Adipose tissue (tissue), 3 donors: ENCODE measurements at regions not wholly inside any gene's neighbourhood (a gene's known extent, or its start where the extent isn't known, plus 50 kb on each side); places are given as distances from the start of the nearest gene placed in this dataset.
A peak's percentile ranks its signal among the peaks of the same experiment; 100 is the strongest.
"Not testable (repeated sequence)": the region's sequence is repeated elsewhere in the genome, so short reads cannot be mapped to it uniquely, and the experiment has no call there.

Experiments
- H3K27ac ChIP-seq: one replicate; pipeline ENCODE4 v1.5.1; 2013; ENCODE audit warnings: low read depth, low read length
- WGBS, 3 donors: extraction: QIAGEN DNeasy Blood & Tissue Kit; methylation state at CpG; one replicate each; pipeline ENCODE4 v1.1.7; 2013; 5-methylcytosine and 5-hydroxymethylcytosine counted together
- donor health status: healthy with polysubstance abuse.
- donor health status: Bipolar disorder and iron deficiency.
- donor health status: healthy.

GRCh38 chr22:44650806-44651205 is 51.2 kb upstream of the PRR5 start:
- H3K27ac ChIP-seq: no peak overlapping the region
- 70 to 78% (median 76%) methylated on average over 2 of the region's 2 CpGs for WGBS, 3 donors

DNA sequence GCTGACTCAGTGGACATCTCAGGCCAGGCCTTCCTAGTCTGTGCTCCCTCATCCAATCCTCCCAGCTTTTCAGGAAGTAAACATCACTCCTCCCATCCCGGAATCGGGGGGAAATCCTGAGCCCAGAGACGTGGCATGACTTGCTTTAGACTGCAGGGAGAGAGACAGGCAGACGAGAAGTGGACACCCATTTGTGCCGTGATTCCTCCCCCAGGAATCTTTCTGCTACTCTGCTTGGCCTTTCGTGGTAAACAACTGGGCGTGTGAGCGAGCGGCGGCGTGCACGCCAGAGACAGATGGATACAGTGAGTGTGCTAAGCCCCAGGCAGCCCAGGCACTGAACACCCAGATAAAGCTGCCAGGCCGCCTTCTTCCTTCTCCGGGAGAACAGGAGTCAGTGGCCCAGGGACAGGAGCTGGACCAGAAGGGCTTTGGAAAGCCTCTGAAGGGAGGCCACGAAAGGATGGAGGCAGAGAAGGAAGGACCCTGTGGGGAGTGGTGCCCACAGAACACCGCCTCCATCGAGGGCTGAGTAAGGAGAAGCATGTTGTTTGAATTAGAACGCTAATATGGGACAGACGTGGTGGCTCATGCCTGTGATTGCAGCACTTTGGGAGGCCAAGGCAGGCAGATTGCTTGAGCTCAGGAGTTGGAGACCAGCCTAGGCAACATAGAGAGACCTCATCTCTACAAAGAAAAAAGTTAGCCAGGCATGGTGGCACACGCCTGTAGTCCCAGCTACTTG is 53.0 kb upstream of the PRR5 start:
- WGBS, 3 donors: 50 to 63% (median 54%) methylated on average over 20 of the region's 20 CpGs
- H3K27ac ChIP-seq: no peak overlapping the region

DNA sequence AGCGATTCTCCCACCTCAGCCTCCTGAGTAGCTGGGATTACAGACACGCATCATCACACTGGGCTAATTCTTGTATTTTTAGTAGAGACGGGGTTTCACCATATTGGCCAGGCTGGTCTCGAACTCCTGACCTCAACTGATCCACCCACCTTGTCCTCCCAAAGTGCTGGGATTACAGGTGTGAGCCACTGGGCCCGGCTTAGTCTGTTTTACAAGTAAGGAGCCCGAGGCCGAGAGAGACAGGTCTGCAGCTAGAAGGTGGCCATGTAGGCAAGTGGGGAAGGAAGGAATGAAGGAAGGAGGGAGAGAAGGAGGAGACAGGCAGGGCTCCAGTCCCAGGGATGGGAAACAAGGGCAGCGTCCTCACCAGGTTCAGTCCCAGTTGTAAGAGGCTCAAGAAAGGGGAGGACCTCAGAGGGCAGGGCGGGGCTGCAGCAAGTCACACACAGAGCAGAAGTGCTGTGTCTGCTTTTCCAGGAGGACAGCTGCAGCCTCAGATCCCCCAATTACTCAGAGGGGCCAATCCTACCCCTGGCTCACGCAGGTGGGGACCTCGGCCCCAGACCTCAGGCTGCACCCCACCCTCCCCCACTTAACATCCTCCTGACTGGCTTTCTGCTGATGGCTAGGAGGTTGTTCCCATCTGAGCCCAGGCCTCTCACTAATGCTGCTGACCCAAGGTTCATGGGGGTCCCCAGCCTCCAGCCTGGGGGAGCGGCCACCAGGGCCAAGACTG is 53.8 kb upstream of the PRR5 start:
- no peak overlapping the region for H3K27ac ChIP-seq
- WGBS, 3 donors: 70 to 76% (median 71%) methylated on average over 12 of the region's 12 CpGs

GRCh38 chr22:44647141-44647540 is 54.9 kb upstream of the PRR5 start:
- 85 to 92% (median 88%) methylated on average over 7 of the region's 7 CpGs for WGBS, 3 donors
- H3K27ac ChIP-seq: no peak overlapping the region

GRCh38 chr22:44646668-44647067 is 55.3 kb upstream of the PRR5 start:
- no peak overlapping the region for H3K27ac ChIP-seq
- WGBS, 3 donors: 69 to 90% (median 80%) methylated on average over 6 of the region's 6 CpGs

DNA sequence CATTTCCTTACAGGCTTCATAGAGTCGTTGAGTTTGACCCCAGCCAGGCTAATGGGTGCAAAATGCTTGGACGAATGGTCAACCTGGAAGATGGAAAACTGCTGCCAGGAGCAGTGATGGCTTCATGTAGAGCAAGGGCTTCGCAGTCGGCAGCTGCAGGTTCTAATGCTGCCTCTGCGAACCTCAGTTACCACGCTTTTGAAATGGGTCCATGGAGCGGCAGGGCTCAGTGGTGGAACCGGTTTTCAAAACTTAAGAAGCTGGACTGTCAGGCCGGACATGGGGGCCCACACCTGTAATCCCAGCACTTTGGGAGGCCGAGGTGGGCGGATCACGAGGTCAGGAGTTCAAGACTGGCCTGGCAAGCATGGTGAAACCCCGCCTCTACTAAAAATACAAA is 55.9 kb upstream of the PRR5 start:
- WGBS, 3 donors: 87 to 93% (median 91%) methylated on average over 13 of the region's 13 CpGs

DNA sequence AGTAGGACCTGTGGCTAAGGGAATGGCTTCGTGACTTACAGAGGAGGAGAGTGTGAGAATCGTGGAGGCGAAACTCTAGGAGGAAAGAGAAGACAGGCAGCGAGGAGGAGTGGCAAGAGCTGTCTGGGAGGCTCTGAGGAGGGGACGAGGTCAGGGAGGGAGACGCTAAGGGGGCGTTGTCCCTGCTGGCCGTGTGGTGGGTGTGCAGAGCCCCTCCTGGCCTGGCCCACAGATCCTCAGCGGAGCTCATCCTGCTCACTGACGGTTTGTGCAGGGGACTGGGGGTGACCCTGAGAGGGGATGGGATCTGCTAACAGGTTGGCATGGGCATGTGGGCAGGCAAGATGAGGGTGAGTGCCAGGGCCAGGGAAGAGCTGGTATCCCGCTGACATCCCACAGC is 56.5 kb upstream of the PRR5 start:
- H3K27ac ChIP-seq: no peak overlapping the region
- 71 to 82% (median 79%) methylated on average over 11 of the region's 11 CpGs for WGBS, 3 donors

More for the DNA sequence above, 55.9 kb upstream of the PRR5 start:
- no peak overlapping the region for H3K27ac ChIP-seq

DNA sequence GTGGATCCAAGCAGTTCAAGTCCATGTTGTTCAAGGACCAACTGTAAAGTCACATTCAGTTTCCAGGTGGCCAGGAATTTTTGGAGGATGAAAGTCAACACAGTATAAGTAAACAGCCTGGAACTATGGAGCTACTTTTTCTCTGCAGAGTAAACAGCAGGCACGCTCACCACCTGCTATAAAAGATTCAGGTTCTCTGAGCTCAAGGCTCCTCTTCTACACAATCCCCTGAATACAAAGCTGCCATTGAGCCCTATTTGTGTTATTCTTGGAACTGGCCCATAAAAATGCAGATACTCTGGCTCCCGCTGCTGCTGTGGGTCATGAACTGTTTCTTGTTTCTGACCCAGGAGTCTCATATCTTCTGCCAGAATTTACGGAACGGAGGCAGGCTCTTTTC is 56.9 kb upstream of the PRR5 start:
- 23 to 76% (median 68%) methylated on average over 4 of the region's 4 CpGs for WGBS, 3 donors

GRCh38 chr22:44643526-44644101 is 58.4 kb upstream of the PRR5 start:
- H3K27ac ChIP-seq: not testable (repeated sequence)
- WGBS, 3 donors: 89 to 92% (median 90%) methylated on average over 19 of the region's 19 CpGs

More for the DNA sequence above, 56.9 kb upstream of the PRR5 start:
- no peak overlapping the region for H3K27ac ChIP-seq

DNA sequence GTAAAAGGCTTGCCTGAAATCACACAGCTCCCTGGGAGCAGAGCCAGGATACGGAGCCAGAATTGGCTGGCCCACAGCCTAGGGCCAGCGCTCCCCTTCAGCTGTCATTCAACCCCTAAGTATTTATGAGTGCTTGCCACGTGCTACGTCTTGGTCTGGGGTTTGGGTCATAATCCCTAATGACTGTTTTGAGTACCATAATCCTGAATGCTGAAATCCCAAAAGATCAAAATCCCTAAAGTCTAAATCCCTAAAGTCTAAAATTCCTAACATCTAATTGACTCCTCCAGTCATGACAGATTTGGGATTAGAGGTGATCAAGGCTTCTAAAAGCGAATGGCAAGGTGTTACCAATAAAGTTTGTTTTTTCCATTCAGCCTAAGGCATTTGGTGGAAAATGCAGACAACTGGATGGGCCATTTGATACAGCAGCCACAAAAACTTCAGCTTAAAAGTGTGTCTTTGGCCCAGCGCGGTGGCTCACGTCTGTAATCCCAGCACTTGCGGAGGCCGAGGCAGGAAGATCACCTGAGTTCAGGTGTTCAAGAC is 59.8 kb upstream of the PRR5 start:
- WGBS, 3 donors: 69 to 83% (median 74%) methylated on average over 10 of the region's 10 CpGs

GRCh38 chr22:44640618-44641155 is 61.3 kb upstream of the PRR5 start:
- H3K27ac ChIP-seq: no peak overlapping the region
- WGBS, 3 donors: 64 to 71% (median 69%) methylated on average over 12 of the region's 12 CpGs

More for the DNA sequence above, 59.8 kb upstream of the PRR5 start:
- no peak overlapping the region for H3K27ac ChIP-seq

GRCh38 chr22:44639891-44640617 is 62.0 kb upstream of the PRR5 start:
- WGBS, 3 donors: 19 to 43% (median 26%) methylated on average over 12 of the region's 12 CpGs
- peak overlapping the region; percentile 45 for H3K27ac ChIP-seq

DNA sequence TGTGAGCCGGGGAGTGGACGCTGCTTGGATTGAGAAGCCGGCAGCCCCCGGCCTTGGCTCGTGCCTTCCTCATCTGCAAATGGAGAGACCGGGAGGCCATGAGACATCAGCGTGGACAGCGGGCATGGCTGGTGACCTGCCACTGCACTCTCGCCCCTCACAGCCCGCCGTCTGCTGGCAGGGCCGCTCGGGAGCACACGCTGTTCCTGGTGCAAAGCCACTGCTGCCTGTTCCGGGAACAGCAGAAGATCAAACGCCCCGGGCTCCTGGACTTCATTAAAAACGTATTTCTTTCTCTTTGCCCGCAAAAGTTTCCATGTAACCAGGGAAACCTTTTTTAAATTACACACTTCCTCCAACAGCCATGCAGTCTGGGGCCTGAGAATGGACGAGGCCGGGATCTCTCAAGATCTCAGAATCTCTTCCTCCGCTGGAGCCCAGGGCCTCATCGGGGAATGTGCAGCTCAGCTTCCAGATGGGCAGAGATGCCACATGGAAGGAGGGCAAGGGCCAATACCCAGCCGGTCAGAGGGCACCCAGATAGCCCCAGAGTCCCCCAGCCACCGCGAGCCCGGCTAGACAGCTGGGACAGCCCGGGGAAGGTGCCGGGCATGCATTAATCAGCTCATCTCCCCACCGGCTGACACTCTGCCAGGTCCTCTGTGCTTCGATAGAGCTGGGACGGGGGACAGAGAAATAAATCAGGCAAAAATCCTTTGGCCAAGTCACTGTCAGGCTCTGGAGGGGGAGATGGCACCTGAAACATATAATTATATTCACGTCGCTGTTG is 62.8 kb upstream of the PRR5 start:
- WGBS, 3 donors: 41 to 64% (median 56%) methylated on average over 34 of the region's 34 CpGs
- H3K27ac ChIP-seq: no peak overlapping the region

GRCh38 chr22:44636502-44637206 is 65.3 kb upstream of the PRR5 start:
- not testable (repeated sequence) for H3K27ac ChIP-seq
- WGBS, 3 donors: 88 to 96% (median 95%) methylated on average over 3 of the region's 3 CpGs

DNA sequence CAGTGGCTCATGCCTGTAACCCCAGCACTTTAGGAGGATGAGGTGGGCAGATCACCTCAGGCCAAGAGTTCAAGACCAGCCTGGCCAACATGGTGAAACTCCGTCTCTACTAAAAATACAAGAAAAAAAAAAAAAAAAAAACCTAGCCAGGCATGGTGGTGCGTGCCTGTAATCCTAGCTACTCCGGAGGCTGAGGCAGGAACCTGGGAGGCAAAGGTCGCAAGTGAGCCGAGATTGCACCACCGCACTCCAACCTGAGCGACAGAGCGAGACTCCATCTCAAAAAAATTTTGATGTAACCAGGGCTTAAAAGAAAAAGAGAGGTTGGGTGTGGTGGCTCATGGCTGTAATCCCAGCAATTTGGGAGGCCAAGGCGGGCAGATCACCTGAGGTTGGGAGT is 66.4 kb upstream of the PRR5 start:
- WGBS, 3 donors: 79 to 93% (median 88%) methylated on average over 9 of the region's 9 CpGs
- H3K27ac ChIP-seq: not testable (repeated sequence)

DNA sequence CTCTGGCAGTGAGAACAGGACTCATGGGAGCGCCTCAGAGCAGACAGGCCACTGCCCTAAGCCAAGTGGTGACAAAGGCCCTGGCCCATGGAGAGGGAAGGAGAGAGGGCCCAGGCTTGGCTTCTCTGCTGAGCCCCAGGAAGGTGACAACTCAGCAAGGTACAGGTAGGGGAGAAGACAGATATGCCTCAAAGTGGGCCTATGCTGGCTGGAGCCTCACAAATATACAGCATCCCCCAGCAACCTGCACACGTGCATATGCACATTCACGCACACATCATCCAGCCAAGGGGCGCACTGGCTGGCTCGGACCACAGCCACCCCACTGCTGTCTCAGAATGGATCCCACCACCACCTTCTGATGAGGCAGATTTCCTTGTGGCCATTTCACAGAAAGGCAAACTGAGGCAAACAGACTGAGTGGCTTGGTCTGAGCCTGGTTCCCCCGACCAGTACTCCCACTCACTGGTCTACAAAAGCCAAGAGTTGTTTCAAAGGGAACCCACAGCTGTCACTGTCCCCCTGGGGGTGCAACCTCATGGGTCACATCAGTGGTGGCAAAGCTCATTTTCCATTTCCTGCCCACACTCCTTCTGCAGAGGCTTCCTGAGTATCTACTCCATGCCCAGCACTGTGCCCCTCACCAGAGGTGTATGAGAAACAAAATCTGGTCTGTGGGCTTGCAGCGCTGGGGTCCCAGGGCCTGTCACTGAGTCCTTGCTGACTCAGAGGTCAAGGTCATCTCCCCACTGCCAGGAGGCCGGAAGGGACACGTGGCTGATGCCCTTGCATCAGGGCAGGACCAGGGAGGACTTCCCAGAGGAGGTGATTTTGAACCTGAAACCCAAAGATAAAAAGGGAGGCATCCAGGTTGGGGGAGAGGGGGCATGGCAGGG is 67.3 kb upstream of the PRR5 start:
- no peak overlapping the region for H3K27ac ChIP-seq
- 59 to 75% (median 75%) methylated on average over 9 of the region's 9 CpGs for WGBS, 3 donors
